ENCODE measurements at regions not wholly inside any gene's neighbourhood (a gene's known extent, or its start where the extent isn't known, plus 50 kb on each side); places are given as distances from the start of the nearest gene placed in this dataset.

- H3K27ac Mint-ChIP-seq: peak overlapping the region; percentile 73
- POLR2A ChIA-PET: no interaction called here
- H3K4me1 Mint-ChIP-seq: peaks cover 50% of the 10 kb centered on the region
- no peak for ATAC-seq
- H3K4me3 Mint-ChIP-seq: no peak overlapping the region
- CTCF ChIA-PET: interaction anchor here (1.2 to 1.4 kb wide), 3 partner anchors 14 to 392 kb away, joined by 3 to 4 read pairs (median 4); no protein-coding TSS in a partner anchor
- DNase-seq (ENCODE audit: low spot score): no peak
- H3K9me3 Mint-ChIP-seq: no peaks in the 10 kb centered on the region
- H3K27me3 Mint-ChIP-seq (ENCODE audit: low read depth): no peaks in the 10 kb centered on the region
- TF ChIP-seq ZNF281 (CRISPR knock-in tag; IDR thresholded peaks at IDR 0.05): no peak
- TF ChIP-seq FOXP1 (CRISPR knock-in tag; IDR thresholded peaks at IDR 0.05; ENCODE audit: borderline replicate concordance): no peak
- no peak for TF ChIP-seq RORB (CRISPR knock-in tag; IDR thresholded peaks at IDR 0.05)
- TF ChIP-seq CBFB (CRISPR knock-in tag; IDR thresholded peaks at IDR 0.05; ENCODE audit: low read depth): no peak
- no peak for TF ChIP-seq E2F4 (CRISPR knock-in tag; IDR thresholded peaks at IDR 0.05; ENCODE audit: borderline replicate concordance, low read depth)
- TF ChIP-seq ZMAT4 (CRISPR knock-in tag; IDR thresholded peaks at IDR 0.05): no peak
- no peak for TF ChIP-seq MLX (CRISPR knock-in tag; IDR thresholded peaks at IDR 0.05)
- TF ChIP-seq SMAD3 (CRISPR knock-in tag; IDR thresholded peaks at IDR 0.05; ENCODE audit: borderline replicate concordance): no peak
- TF ChIP-seq MYBL2 (CRISPR knock-in tag; IDR thresholded peaks at IDR 0.05): no peak
- no peak for TF ChIP-seq ARID4B (CRISPR knock-in tag; IDR thresholded peaks at IDR 0.05; ENCODE audit: borderline replicate concordance)
- H3K36me3 Mint-ChIP-seq: no peaks in the 10 kb centered on the region
Measured at GRCh38 chr1:38098101-38098847, 51.7 kb upstream of the POU3F1 start.

GRCh38 chr1:38097284-38097898 lies 50.8 kb upstream of the POU3F1 start:
- Mint-ChIP-seq H3K9me3 (no peaks in the 10 kb centered on the region), H3K4me1 (peaks cover 52% of the 10 kb centered on the region), H3K36me3 (no peaks in the 10 kb centered on the region), H3K27me3 (ENCODE audit: low read depth) (no peaks in the 10 kb centered on the region), H3K4me3 (no peak overlapping the region), H3K27ac (peak overlapping the region; percentile 73)
- ChIA-PET POLR2A (no interaction called here), CTCF (interaction anchor here (1.2 to 1.9 kb wide), 3 partner anchors 15 to 393 kb away, joined by 3 to 4 read pairs (median 4); no protein-coding TSS in a partner anchor)
- ATAC-seq: peak; percentile 57
- TF ChIP-seq TEAD4 (CRISPR knock-in tag; IDR thresholded peaks at IDR 0.05) (no peak), CREM (CRISPR knock-in tag; IDR thresholded peaks at IDR 0.05) (no peak), ZMAT4 (CRISPR knock-in tag; IDR thresholded peaks at IDR 0.05) (no peak), FOXP1 (CRISPR knock-in tag; IDR thresholded peaks at IDR 0.05; ENCODE audit: borderline replicate concordance) (no peak), ZNF317 (CRISPR knock-in tag; IDR thresholded peaks at IDR 0.05; ENCODE audit: borderline replicate concordance, low read depth) (no peak), ZNF512 (CRISPR knock-in tag; IDR thresholded peaks at IDR 0.05; ENCODE audit: borderline replicate concordance) (no peak), E2F4 (CRISPR knock-in tag; IDR thresholded peaks at IDR 0.05; ENCODE audit: borderline replicate concordance, low read depth) (no peak), ZNF138 (CRISPR knock-in tag; conservative IDR thresholded peaks at IDR 0.05) (no peak), NR1H2 (CRISPR knock-in tag; IDR thresholded peaks at IDR 0.05) (no peak)
- no peak for DNase-seq (ENCODE audit: low spot score)

Data from WTC11 (cell line).